GM21381 (cell line): ENCODE measurements at regions not wholly inside any gene's neighbourhood (a gene's known extent, or its start where the extent isn't known, plus 50 kb on each side); places are given as distances from the start of the nearest gene placed in this dataset.

Experiments used
- ATAC-seq: cut with Tn5 transposase; IDR thresholded peaks from one replicate; pipeline ENCODE4 v1.9.1; 2021; ENCODE audit warnings: mild to moderate bottlenecking, moderate library complexity; ENCODE audit not compliant: unreplicated experiment

DNA sequence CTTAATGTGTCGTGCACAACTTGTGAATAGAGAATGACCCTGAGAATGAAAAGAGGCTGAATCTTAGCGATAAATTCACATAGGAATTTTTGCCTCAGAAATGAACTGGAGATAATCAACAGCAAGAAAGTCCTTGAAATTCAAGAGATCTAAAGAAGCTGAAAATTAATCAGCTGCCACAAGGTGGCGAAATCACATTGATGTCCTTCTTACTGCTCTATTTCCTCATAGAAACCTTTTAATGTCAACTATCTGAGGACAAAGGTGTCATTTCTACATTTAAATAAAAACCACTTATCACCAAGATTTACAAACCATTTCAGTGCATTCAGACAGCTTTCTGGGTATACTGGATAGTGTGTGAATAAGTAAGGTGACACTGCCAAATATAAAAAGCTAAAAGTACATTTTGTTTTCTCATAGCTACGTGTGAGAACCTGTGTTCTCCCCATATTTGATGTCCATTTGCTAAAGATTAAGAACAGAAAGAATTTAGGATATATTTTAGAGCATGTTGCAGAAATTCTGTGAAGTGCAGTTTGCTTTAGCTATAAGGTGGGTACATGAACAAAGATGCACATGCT lies 485.3 kb upstream of the PTBP2 start:
- ATAC-seq: no peak

DNA sequence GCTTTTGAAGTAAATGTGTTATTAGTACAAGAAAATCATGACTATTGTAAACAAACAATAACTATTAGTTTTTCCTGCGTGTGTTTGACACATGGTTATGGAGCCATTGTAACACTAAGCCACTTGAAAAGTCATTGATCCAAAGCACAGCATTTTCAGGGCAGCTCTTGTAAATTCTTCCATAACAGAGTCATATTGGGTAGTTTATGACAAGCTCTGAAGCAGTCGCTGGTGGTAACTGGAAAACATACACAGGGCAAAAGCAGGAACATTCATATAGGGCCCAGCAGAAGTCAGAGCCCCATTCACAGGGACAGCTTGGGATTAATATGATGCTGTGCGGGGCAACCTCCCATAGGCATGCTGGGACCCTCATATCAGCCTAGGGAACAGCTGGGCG lies 483.2 kb upstream of the PTBP2 start:
- ATAC-seq: no peak

DNA sequence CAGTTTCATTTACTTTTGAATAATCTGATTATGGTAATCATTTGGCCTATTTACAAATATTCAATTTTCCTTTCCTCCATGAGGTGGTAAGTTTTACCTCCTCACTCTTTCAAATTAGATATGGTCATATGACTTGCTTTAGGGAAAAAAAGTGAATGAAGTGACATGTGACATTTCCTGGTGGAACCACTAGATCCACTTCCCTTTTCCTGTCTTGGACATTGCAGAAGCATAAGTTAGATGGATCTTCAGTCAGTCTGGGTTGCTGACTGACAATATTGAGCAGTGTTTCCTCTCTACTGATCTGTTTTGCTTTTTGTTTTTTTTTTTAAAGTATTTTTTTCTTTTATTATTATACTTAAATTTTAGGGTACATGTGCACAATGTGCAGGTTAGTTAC lies 481.1 kb upstream of the PTBP2 start:
- ATAC-seq: no peak

DNA sequence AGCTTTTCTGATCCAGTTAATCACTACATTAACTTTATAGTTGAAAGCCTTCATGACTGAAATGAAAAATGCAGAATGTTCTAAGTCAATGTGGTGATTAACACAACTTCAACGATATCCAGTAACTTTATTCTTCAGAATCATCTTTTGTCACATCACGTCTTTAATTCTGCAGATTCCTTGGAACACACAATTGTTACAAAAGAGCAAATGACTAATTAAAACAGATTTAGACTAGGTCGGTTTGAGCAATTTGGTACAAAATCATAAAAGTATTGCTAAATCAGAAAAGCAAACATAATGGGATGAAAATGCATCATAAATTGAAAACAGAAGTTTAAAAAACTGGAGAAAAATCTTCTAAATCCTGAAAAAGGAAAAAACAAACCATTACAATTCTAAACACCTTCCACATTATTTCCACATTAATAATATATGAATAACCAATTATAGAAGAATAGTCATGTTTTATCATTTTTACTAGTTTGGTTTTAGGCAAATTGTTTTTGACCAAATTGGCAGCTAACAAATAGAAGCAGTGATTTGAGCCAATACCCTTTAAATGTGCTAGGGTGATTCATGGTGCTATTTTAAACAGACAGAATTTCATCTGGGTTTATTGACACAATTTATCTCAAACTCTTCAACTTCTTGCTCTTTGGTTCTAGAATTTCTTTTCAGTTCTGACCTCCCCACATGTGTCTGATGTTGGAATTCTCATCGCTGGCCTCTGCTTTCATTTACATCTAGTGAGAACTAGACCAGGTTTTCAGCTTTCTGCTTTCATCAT lies 468.1 kb upstream of the PTBP2 start:
- ATAC-seq: no peak

DNA sequence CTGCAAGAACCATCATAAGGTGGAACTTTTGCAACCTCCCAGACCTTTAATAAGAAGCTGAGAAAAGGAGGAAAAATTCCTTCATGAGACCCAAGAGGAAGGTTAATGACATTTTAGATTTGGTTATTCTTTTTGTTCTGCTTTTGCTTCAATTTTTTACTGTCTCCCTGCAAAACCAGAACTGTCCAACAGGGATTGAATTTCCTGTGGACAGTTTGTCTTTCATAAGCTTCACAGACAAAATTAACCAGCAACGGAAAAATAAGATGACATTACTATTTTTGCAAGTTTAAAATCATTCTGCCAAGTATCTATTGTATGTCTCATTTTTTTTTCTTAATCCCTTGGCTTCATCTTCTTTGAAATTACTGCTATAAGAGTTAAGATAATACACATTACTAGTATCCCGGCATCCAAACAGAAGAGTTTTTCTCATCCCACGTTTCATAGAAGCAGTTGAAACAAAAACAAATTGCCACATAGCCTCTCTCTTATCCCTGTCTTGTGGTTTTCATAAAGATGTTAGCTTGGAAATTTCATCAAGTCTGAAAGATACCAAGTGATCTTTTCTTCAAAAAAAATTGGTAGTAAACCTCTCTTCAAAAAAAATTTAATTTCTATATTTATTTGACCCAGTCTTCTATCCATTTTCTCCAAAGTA lies 465.3 kb upstream of the PTBP2 start:
- ATAC-seq: no peak

DNA sequence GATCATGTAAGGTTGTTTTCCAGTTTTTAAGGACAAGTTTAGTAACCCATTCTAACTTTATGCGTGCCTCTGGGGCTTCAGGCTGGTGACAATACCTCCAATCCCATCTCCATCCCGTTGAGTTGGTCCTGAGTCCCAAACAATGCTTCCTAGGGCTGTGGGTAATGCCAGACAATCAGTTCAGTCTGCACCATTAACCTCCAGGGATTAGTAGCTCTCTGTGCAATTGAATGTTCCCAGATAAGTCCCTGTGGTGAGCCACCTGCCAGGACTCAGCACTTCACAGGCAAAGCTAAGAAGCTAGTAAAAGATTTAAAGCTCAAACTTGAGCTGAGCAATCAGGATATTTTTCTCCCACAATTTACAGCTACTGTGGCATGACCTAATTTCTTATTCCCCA lies 462.2 kb upstream of the PTBP2 start:
- no peak for ATAC-seq

DNA sequence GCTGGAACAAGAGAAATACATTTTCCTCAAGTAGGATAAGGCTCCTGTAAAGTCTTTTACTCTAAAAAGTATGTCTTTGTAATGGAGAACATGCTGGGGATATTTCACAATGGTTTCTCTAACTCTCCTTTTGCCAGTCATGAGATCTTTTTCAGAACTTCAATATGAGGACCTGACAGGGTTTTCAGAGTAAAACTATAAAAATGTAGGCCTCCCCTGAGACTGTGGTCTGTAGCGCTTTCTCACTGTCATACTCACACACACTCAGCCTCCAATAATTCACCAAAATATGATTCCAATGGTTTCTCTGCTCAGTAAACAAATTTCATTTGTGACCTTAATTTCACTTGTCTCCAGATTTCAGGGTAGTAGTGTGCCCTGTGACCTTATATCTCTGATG lies 440.1 kb upstream of the PTBP2 start:
- no peak for ATAC-seq

DNA sequence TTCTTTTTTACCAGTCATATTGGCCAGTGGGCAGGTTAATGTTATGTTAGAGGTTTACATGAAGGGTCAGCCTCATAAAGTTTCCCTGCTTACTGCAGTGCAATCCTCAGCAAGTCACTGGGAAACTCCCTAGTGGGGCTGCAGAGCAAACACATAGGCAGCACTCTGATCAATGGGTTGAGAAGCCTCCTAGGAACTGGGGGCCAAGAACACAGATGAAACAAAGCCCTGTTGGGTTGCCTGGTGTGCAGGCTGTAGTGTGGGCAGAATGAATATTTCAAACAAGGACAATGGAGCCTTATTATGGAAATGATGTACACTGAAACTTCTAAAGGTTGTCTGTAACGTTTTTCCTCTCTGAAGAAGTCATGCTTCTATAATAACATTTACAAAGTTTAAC lies 431.6 kb upstream of the PTBP2 start:
- no peak for ATAC-seq

DNA sequence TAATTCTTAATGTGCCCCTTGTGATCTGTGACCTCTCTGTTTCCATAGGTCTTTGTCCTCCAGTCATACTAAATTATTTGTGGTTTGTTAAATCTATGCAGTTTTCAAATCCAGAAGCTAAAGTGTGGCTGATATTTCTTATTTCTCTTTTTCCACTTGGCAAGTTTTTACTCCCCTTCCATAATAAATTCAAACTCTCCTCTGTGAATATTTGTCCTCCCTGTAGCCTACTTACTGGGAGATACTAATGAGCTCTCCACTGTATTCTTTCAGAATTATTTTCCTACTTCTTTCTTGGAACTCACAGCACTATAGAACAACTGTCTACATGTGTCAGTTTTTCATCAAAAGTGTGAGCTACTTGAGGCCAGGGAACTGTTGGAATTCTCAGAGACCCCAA lies 430.8 kb upstream of the PTBP2 start:
- no peak for ATAC-seq

DNA sequence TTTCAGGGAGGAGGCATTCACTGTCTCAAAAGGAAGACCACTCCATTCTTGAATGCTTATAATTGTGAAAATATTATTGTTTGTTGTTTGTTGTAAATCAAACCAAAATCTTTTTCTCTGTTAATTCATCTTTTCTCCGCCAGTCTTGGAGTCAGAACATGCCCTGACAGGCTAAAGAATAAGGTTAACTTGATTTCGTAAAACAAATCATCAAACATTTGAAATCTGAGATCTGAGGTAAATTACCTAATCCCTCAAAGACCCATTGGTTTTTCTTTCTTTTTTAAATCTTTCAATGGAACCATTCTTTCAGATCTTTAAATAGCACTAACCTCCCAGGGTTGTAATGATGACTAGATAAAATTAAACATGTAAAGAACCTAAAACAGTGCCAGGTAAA lies 430.1 kb upstream of the PTBP2 start:
- no peak for ATAC-seq

DNA sequence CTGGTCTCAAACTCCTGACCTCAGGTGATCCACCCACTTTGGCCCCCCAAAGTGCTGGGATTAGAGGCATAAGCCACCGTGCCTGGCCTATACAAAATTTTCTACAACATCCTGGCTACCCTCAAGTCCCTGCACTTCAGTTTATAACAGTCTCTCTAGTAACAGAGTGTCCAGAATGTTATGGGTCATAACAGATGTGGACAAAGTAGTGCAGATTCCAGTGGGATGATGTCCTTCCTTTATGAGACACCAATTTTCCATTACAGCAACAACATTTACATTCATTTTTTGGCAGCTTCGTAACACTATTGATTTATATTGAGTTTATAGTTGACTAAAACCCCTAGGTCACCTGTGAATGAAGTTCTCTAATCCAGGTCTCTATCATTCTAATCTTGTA lies 429.4 kb upstream of the PTBP2 start:
- ATAC-seq: no peak

DNA sequence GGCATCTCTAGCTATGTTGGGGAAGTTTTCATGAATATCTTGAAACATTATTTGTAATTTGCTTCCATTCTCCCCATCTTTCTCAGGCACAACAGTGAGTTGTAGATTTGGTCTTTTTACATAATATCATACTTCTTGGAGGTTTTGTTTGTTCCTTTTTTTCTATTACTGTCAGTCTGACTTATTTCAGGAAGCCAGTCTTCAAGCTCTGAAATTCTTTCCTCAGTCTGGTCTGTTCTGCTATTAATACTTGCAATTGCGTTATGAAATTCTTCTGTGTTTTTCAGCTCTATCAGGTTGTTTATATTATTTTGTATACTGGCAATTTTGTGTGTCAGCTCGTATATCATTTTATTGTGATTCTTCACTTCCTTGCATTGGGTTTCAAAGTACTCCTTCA lies 424.6 kb upstream of the PTBP2 start:
- no peak for ATAC-seq

DNA sequence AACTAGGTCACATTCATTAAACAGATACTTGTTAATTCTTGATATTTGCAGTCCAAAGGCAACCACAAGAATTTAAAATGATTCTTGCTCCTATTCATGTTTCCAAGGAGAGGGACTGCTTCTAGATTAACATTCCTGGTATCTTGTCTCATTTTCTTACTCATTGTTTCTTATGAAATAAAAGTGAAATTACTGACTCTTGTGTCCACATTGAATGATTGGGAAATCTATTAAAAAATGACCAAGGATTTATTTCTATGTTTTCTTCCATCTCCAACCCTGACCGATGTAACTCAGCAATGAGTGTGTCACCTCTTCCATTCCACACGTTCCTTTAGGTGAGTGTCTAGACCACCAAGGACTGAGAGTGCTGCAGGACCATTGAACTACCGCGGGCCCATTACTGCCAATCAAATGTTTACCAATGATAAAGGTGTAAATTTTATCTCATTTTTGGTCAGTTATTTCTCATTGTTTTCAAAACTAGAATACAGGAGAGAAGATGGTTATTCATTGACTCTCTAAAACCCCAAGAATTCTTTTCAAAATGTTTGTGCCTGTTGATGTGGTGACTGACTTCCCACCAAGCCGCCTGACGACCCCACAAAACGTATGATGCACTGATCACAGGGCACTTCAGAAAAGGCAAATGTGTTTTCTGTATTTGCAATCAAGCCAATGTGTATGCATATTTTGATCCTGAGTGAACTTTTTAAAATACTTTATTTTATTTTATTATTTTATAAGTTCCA lies 414.6 kb upstream of the PTBP2 start:
- no peak for ATAC-seq

DNA sequence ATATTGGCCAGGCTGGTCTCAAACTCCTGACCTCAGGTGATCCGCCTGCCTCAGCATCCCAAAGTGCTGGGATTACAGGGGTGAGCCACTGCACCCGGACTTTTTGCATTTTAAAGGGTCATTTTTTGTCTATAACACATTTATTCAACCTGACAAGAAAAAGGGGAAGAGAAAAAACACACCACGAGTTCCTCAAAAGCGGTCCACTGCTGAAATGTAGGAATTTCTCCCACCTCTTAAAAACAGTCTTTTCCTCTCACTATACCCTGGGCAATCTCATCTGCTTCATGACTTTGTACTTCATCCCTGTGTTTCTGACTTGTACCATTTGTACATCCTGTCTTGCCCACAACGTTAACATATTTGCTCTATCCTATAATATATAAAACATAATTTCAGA lies 413.3 kb upstream of the PTBP2 start:
- ATAC-seq: no peak

DNA sequence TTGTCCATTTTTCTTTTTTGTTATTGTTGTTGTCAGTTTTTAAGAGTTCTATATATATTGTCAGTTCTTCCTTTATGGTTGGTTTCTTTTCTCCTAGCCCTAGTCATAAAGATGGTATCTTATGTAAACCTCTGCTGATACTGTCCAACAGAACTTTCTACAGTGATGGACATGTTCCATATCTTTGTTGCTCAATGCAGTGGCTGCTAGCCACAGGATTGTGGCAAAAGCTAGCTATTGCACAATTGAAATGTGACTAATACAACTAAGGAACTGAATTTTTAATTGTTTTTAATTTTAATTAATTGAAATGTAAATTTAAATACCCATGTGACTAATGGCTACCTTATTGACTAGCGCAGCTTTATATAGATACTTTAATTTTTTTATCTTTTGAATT lies 411.8 kb upstream of the PTBP2 start:
- ATAC-seq: no peak

DNA sequence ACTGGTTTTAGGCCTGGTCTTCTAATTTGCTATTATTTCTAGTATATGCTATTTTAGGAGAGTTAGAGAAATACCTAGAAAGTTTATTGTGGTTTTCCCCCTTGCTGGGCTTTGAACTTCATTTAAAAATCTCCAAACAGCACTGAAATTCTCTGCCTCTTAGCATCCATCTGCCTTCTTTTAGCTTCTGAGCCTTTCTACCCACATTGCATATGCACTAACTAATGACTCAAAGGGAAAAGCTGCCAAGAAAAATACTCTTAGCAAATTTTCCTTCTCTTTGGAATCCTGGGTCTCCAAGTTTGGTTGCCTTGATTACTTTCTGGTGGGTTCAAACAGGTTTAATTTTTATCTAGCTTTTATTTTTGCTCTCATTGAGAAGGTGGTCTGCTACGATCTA lies 408.4 kb upstream of the PTBP2 start:
- ATAC-seq: no peak

DNA sequence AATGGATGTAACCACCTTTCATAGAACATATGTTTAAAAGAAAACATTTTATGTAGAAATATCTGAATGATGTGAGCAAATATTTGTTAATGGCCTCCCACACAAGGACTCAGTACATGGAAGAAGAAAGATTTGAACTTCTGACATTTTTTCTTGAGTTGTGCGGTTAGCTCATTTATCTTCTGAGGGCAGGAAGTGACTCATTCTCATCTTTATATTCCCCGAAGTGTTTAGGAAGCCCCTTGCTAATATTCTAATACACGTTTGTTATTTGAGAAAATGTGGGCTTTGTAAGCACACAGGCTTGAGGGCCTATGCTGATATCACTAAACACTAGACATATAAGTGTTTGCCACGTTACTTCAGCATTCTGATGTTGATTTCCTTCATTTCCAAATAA lies 392.5 kb upstream of the PTBP2 start:
- ATAC-seq: no peak

DNA sequence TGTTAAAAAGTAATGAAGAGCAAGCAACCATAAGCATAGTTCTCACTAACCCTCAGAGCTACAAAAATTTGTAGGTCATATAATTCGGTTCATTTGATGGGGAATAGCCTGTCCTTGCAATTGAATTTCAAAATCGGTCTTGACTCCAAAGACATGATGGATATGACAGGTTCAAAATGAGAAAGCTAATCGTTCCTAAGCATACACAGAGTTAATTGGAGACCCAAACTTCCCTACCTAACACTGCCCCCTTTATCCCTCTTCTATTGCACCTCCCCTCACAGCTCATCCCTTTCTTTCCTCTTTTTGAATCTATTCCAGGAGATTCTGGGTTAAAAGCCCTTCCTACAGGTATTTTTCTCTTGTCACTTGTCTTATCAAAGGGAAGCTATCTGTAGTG lies 390.0 kb upstream of the PTBP2 start:
- no peak for ATAC-seq

DNA sequence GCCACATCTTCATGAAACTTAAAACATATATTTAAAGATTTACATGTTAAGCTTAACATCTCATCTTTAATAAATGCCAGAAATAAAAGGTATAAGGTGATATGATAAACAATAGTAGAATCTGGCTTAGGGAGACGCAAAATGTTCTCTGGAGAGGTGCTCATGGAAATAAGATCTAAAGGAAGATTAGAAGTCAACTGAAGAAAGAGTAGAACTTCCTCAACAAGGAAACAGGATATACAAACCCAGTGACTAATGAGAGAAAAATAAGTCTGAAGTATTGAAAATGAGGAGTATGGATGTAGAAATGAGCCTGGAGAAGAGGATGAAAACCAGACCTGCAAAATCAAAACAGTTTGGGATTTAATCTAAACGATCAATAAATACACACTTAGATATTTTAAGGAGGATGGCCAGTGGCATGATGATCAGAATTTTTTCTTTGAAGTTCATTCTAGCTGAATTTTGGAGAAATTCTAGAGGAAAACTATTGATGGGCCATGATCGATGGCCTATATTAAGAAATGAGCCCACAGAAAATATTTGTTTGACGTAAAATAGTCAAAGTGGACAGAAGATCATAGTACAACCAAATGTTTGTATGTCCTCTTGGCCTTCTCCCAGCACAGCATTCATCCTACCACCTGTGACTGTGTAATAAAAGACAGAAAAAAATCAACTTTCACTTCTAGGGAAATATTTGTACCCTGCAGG lies 387.9 kb upstream of the PTBP2 start:
- no peak for ATAC-seq

DNA sequence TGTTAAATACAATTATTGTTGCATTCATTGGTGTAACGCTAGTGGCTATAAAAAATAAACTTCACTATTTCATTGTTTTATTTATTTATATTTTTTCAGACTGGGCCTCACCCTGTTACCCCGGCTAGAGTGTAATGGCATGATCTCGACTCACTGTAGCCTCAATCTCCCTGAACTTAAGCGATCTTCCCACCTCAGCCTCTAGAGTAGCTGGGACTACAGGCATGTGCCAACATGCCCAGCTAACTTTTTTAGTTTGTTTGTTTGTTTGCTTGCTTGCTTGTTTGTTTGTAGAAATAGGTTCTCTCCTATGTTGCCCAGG lies 387.4 kb upstream of the PTBP2 start:
- no peak for ATAC-seq

DNA sequence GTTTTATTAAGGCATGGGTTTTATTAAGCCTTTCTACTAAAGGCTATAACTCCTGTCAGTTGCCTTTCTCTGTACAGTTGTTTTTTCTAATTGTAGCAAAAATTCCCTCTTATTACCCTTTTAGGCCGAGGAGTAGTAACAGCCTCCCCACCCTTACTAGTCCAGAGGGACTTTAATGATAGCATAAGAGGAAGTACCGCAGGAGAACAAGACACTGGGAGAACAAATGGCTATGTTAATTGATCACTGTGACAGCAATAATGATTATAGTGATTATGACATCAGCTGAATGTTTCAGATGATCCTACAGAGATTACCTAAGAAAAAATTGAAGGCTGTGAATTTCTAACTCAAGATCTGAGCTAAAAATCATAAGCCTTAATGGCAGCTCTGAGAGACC lies 383.0 kb upstream of the PTBP2 start:
- no peak for ATAC-seq
